ENCODE measurements at regions not wholly inside any gene's neighbourhood (a gene's known extent, or its start where the extent isn't known, plus 50 kb on each side); places are given as distances from the start of the nearest gene placed in this dataset.

- no peak overlapping the region for H3K27ac Mint-ChIP-seq
- peaks cover 3% of the 10 kb centered on the region for H3K27me3 Mint-ChIP-seq (ENCODE audit: insufficient read depth, low read depth)
- no peaks in the 10 kb centered on the region for H4K20me1 ChIP-seq (ENCODE audit: low read depth)
Measured at GRCh38 chr3:161796780-161797179, 300.2 kb downstream of the OTOL1 start.

GRCh38 chr3:161798016-161798415, 301.4 kb downstream of the OTOL1 start:
- DNase-seq (ENCODE audit: low spot score), result no peak
- Histone ChIP-seq H3K4me2 (no peak overlapping the region), H3K9ac (no peak overlapping the region), H2AFZ (replicated peaks) (no peak overlapping the region), H3K79me2 (ENCODE audit: low read depth) (no peaks in the 10 kb centered on the region), H3K9me3 (ENCODE audit: low read depth) (no peaks in the 10 kb centered on the region), H3K36me3 (no peaks in the 10 kb centered on the region), H4K20me1 (ENCODE audit: low read depth) (no peaks in the 10 kb centered on the region), H3K4me1 (no peaks in the 10 kb centered on the region), H3K4me3 (no peak overlapping the region), H3K27ac (no peak overlapping the region), H3F3A (ENCODE audit: low read depth) (no peaks in the 10 kb centered on the region), H3K27me3 (no peaks in the 10 kb centered on the region)
- Mint-ChIP-seq H3K27ac (no peak overlapping the region), H3K36me3 (no peaks in the 10 kb centered on the region), H3K4me1 (peaks cover 3% of the 10 kb centered on the region), H3K27me3 (ENCODE audit: insufficient read depth, low read depth) (peaks cover 3% of the 10 kb centered on the region), H3K4me3 (no peak overlapping the region), H3K9me3 (no peaks in the 10 kb centered on the region)
- TF ChIP-seq EZH2phosphoT487 (IDR thresholded peaks at IDR 0.05) (no peak), EZH2 (IDR thresholded peaks at IDR 0.05) (no peak), CTCF (IDR thresholded peaks at IDR 0.05) (no peak)

More at GRCh38 chr3:161796780-161797179, 300.2 kb downstream of the OTOL1 start:
- Mint-ChIP-seq H3K36me3 (no peaks in the 10 kb centered on the region), H3K9me3 (no peaks in the 10 kb centered on the region), H3K4me1 (peaks cover 3% of the 10 kb centered on the region), H3K4me3 (no peak overlapping the region)
- H3F3A ChIP-seq (ENCODE audit: low read depth), result no peaks in the 10 kb centered on the region
- H3K9me3 ChIP-seq (ENCODE audit: low read depth), result no peaks in the 10 kb centered on the region
- no peaks in the 10 kb centered on the region for H3K4me1 ChIP-seq
- no peak for DNase-seq (ENCODE audit: low spot score)
- no peaks in the 10 kb centered on the region for H3K79me2 ChIP-seq (ENCODE audit: low read depth)
- H3K27ac ChIP-seq, result no peak overlapping the region
- no peaks in the 10 kb centered on the region for H3K27me3 ChIP-seq
- no peaks in the 10 kb centered on the region for H3K36me3 ChIP-seq
- no peak overlapping the region for H3K4me3 ChIP-seq
- no peak overlapping the region for H3K9ac ChIP-seq
- H3K4me2 ChIP-seq, result no peak overlapping the region
- no peak for TF ChIP-seq CTCF (IDR thresholded peaks at IDR 0.05)
- H2AFZ ChIP-seq (replicated peaks), result no peak overlapping the region

- H3K4me2 ChIP-seq, result no peak overlapping the region
- Mint-ChIP-seq H3K4me1 (peaks cover 6% of the 10 kb centered on the region), H3K27ac (no peak overlapping the region)
Measured at GRCh38 chr3:161800985-161801559, 304.5 kb downstream of the OTOL1 start.

More at GRCh38 chr3:161800985-161801559, 304.5 kb downstream of the OTOL1 start:
- Mint-ChIP-seq H3K36me3 (no peaks in the 10 kb centered on the region), H3K9me3 (no peaks in the 10 kb centered on the region), H3K27me3 (ENCODE audit: insufficient read depth, low read depth) (no peaks in the 10 kb centered on the region), H3K4me3 (no peak overlapping the region)
- no peak overlapping the region for H3K27ac ChIP-seq
- H3K9ac ChIP-seq, result no peak overlapping the region
- H3K79me2 ChIP-seq (ENCODE audit: low read depth), result no peaks in the 10 kb centered on the region
- H3K4me1 ChIP-seq, result no peaks in the 10 kb centered on the region
- no peak overlapping the region for H3K4me3 ChIP-seq
- H3K27me3 ChIP-seq, result no peaks in the 10 kb centered on the region
- no peaks in the 10 kb centered on the region for H4K20me1 ChIP-seq (ENCODE audit: low read depth)
- H3K9me3 ChIP-seq (ENCODE audit: low read depth), result no peaks in the 10 kb centered on the region
- H3F3A ChIP-seq (ENCODE audit: low read depth), result no peaks in the 10 kb centered on the region
- H3K36me3 ChIP-seq, result no peaks in the 10 kb centered on the region
- no peak overlapping the region for H2AFZ ChIP-seq (replicated peaks)
- TF ChIP-seq CTCF (IDR thresholded peaks at IDR 0.05) (no peak), EZH2 (IDR thresholded peaks at IDR 0.05) (no peak), EZH2phosphoT487 (IDR thresholded peaks at IDR 0.05) (no peak)
- DNase-seq (ENCODE audit: low spot score), result no peak
